ENCODE measurements at regions not wholly inside any gene's neighbourhood (a gene's known extent, or its start where the extent isn't known, plus 50 kb on each side); places are given as distances from the start of the nearest gene placed in this dataset.

DNA sequence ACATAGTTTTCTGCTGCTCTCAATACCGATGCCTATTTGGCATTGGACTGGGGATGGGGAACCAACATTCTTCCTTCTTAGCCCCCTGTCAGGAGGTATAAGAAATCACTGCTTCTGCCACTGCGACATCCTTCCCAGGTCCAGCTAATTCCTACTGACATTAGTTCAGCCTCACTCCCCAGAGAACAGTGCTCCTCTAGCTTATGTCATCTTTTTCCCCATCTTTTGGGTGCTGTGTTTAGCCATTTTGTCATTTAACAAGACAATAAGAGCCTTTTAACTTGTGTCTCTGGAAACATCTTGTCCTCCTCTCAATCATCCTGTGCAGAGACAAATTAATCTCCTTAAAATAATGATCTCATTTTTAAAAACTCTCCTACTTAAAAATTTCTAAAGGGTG is 167.0 kb upstream of the PLXNC1 start:
- Histone ChIP-seq H3K4me1 (no peaks in the 10 kb centered on the region), H3K4me3 (no peak overlapping the region), H3K27ac (no peak overlapping the region), H3K36me3 (replicated peaks in 1 of 2; ENCODE audit: insufficient read depth in 1 of 2, low read depth in 2 of 2) (no peaks in the 10 kb centered on the region), H3K9me3 (no peaks in the 10 kb centered on the region), H3K27me3 (no peaks in the 10 kb centered on the region)
- DNase-seq (no peak), ATAC-seq (no peak)
- no peak for TF ChIP-seq POLR2A (IDR thresholded peaks at IDR 0.05)
- TF ChIP-seq, protein P1, sequence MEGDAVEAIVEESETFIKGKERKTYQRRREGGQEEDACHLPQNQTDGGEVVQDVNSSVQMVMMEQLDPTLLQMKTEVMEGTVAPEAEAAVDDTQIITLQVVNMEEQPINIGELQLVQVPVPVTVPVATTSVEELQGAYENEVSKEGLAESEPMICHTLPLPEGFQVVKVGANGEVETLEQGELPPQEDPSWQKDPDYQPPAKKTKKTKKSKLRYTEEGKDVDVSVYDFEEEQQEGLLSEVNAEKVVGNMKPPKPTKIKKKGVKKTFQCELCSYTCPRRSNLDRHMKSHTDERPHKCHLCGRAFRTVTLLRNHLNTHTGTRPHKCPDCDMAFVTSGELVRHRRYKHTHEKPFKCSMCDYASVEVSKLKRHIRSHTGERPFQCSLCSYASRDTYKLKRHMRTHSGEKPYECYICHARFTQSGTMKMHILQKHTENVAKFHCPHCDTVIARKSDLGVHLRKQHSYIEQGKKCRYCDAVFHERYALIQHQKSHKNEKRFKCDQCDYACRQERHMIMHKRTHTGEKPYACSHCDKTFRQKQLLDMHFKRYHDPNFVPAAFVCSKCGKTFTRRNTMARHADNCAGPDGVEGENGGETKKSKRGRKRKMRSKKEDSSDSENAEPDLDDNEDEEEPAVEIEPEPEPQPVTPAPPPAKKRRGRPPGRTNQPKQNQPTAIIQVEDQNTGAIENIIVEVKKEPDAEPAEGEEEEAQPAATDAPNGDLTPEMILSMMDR (IDR thresholded peaks at IDR 0.05) = no peak
- intact Hi-C loops (cut with DNase I) = no loop called here
- WGBS, 2 donors = 85 to 86% methylated on average over 2 of the region's 2 CpGs

DNA sequence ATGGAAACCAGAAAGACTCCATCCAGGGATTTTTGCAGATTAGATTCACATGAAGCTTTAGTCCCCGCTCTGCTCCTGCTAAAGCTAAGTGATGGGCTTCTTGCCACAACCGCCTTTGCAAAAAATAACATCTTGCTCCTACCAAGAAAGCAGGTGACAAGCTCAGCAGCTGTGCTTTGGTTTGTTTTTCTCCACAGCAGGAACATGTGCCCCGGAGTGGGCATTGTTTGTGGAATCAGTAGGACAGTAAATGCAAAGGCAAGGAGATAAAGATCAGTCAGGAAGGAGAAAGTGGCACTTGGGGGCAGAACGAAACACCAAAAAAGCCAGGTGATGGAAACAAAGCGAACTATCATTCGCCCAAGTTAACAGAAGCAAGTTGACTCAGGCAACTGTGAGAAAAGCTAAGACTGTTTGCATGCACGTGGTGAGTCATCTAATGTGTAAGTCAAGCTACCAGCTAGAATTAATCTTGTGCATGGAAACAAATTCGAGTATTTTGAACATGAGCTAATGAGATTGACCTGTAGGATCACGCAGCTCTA is 165.5 kb upstream of the PLXNC1 start:
- DNase-seq (no peak), ATAC-seq (no peak)
- 50 to 58% methylated on average over 9 of the region's 9 CpGs for WGBS, 2 donors
- H3K27ac ChIP-seq = no peak overlapping the region
- H3K4me3 ChIP-seq = no peak overlapping the region
- TF ChIP-seq POLR2A (IDR thresholded peaks at IDR 0.05) = no peak
- TF ChIP-seq, protein P1 (IDR thresholded peaks at IDR 0.05) = no peak
- no peaks in the 10 kb centered on the region for H3K4me1 ChIP-seq
- intact Hi-C loops (cut with DNase I) = no loop called here
- no peaks in the 10 kb centered on the region for H3K36me3 ChIP-seq (replicated peaks in 1 of 2; ENCODE audit: insufficient read depth in 1 of 2, low read depth in 2 of 2)
- H3K9me3 ChIP-seq = no peaks in the 10 kb centered on the region
- H3K27me3 ChIP-seq = no peaks in the 10 kb centered on the region

DNA sequence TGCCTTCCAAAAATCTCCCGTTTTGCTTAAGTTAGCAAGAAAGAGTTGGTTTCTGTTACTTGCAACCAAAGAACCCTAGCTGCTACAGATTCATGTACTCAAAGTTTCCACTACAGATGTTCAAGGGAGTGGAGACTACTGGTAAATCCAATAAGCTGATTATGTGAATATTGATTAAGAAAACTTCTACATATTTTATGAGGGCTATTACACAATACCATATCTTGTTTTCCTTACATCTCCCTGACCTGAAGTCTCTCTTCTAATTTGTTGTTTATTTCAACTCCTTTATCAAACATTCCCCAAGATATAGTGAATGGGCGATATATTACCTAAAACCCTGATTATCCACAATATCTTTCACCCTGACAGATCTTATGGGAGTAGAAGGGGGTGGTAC is 164.4 kb upstream of the PLXNC1 start:
- H3K9me3 ChIP-seq = no peaks in the 10 kb centered on the region
- no peak overlapping the region for H3K27ac ChIP-seq
- 76 to 80% methylated on average over 2 of the region's 2 CpGs for WGBS, 2 donors
- ATAC-seq (no peak), DNase-seq (no peak)
- TF ChIP-seq, protein P1 (IDR thresholded peaks at IDR 0.05) = no peak
- no peak for TF ChIP-seq POLR2A (IDR thresholded peaks at IDR 0.05)
- H3K27me3 ChIP-seq = no peaks in the 10 kb centered on the region
- no peaks in the 10 kb centered on the region for H3K4me1 ChIP-seq
- no peak overlapping the region for H3K4me3 ChIP-seq
- no peaks in the 10 kb centered on the region for H3K36me3 ChIP-seq (replicated peaks in 1 of 2; ENCODE audit: insufficient read depth in 1 of 2, low read depth in 2 of 2)
- intact Hi-C loops (cut with DNase I) = no loop called here

DNA sequence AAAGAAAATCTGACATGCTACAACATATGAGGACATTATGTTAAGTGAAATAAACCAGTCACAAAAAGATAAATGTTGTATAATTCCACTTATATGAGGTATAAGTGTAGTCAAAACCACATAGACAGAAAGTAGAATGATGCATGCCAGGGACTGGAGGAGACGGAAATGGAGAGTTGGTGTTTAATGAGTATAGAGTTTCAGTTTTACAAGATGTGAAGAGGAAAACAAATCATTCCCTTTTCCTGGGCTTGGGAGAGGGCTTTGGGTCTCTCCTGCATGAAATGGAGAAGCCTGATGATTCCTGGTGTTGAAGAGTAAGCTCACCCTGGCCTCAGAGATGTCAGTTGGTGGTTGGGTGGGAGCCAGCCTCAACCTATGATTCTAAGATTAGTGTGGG is 158.4 kb upstream of the PLXNC1 start:
- intact Hi-C loops (cut with DNase I) = no loop called here

More for the DNA sequence above, 158.4 kb upstream of the PLXNC1 start:
- WGBS, 2 donors = 88 to 96% methylated on average over 1 of the region's 1 CpG
- Histone ChIP-seq H3K27me3 (no peaks in the 10 kb centered on the region), H3K4me1 (no peaks in the 10 kb centered on the region), H3K36me3 (replicated peaks in 1 of 2; ENCODE audit: insufficient read depth in 1 of 2, low read depth in 2 of 2) (no peaks in the 10 kb centered on the region), H3K27ac (no peak overlapping the region), H3K4me3 (no peak overlapping the region), H3K9me3 (no peaks in the 10 kb centered on the region)
- no peak for ATAC-seq
- TF ChIP-seq, protein P1 (IDR thresholded peaks at IDR 0.05) = no peak
- no peak for TF ChIP-seq POLR2A (IDR thresholded peaks at IDR 0.05)
- no peak for DNase-seq
